ENCODE measurements at regions not wholly inside any gene's neighbourhood (a gene's known extent, or its start where the extent isn't known, plus 50 kb on each side); places are given as distances from the start of the nearest gene placed in this dataset.

GRCh38 chr11:121688860-121689614 is 236.3 kb upstream of the SORL1-AS1 start:
- peak overlapping the region; percentile 8 to 80; a peak in 2 of 4 replicates for H3K27ac ChIP-seq (ENCODE audit: low read depth in 2 of 2, low read length in 1 of 2)
- H3K9ac ChIP-seq: no peak overlapping the region
- H3F3A ChIP-seq (replicated peaks; ENCODE audit: insufficient read depth): no peaks in the 10 kb centered on the region
- no peaks in the 10 kb centered on the region for H3K9me2 ChIP-seq
- POLR2A ChIA-PET: no interaction called here
- H4K20me1 ChIP-seq (ENCODE audit: insufficient read depth): no peaks in the 10 kb centered on the region
- 71% methylated on average over 8 of the region's 8 CpGs for WGBS (ENCODE audit: low lambda C conversion rate)
- H3K4me2 ChIP-seq: no peak overlapping the region
- no peak for DNase-seq
- TF ChIP-seq EP300 (IDR thresholded peaks at IDR 0.05; ENCODE audit: borderline replicate concordance in 1 of 2, low read depth in 1 of 2, low read length in 1 of 2): peak in 1 of 2 experiments; percentile 29; a peak in 1 of 4 replicates
- TF ChIP-seq JUND (IDR thresholded peaks at IDR 0.05): no peak
- H3K36me3 ChIP-seq (replicated peaks in 1 of 2; ENCODE audit: control insufficient read depth in 1 of 2, insufficient read depth in 2 of 2, low read length in 1 of 2): no peaks in the 10 kb centered on the region
- CTCF ChIA-PET: interaction anchor here (1.0 kb wide), 1 partner anchor 33 kb away, joined by 3 read pairs; no protein-coding TSS in a partner anchor
- H2AFZ ChIP-seq (ENCODE audit: low read depth): 0 out of 2 replicates have a peak overlapping the region, but pooled peaks have one; percentile 25
- no peaks in the 10 kb centered on the region for H3K9me3 ChIP-seq
- H3K4me3 ChIP-seq (ENCODE audit: low read depth in 2 of 2, low read length in 1 of 2): no peak overlapping the region
- H3K4me1 ChIP-seq (ENCODE audit: control insufficient read depth in 1 of 2, insufficient read depth in 2 of 2, low read depth in 1 of 2, low read length in 1 of 2): peaks cover 0 to 9% of the 10 kb centered on the region in 2 experiments; a peak in 1 of 4 replicates
- H3K79me2 ChIP-seq (ENCODE audit: insufficient read depth): no peaks in the 10 kb centered on the region
- no peaks in the 10 kb centered on the region for H3K27me3 ChIP-seq (ENCODE audit: insufficient read depth)

- Histone ChIP-seq H3K4me2 (no peak overlapping the region), H3K4me1 (ENCODE audit: control insufficient read depth in 1 of 2, insufficient read depth in 2 of 2, low read depth in 1 of 2, low read length in 1 of 2) (peaks cover 0 to 9% of the 10 kb centered on the region in 2 experiments; a peak in 1 of 4 replicates), H4K20me1 (ENCODE audit: insufficient read depth) (no peaks in the 10 kb centered on the region), H3K9me2 (no peaks in the 10 kb centered on the region), H3K79me2 (ENCODE audit: insufficient read depth) (no peaks in the 10 kb centered on the region), H2AFZ (ENCODE audit: low read depth) (0 out of 2 replicates have a peak overlapping the region, but pooled peaks have one; percentile 33), H3K36me3 (replicated peaks in 1 of 2; ENCODE audit: control insufficient read depth in 1 of 2, insufficient read depth in 2 of 2, low read length in 1 of 2) (no peaks in the 10 kb centered on the region), H3K9ac (no peak overlapping the region), H3K27ac (ENCODE audit: low read depth in 2 of 2, low read length in 1 of 2) (peak overlapping the region in 1 of 2 experiments; percentile 80; a peak in 3 of 4 replicates), H3F3A (replicated peaks; ENCODE audit: insufficient read depth) (no peaks in the 10 kb centered on the region), H3K27me3 (ENCODE audit: insufficient read depth) (no peaks in the 10 kb centered on the region), H3K4me3 (ENCODE audit: low read depth in 2 of 2, low read length in 1 of 2) (no peak overlapping the region), H3K9me3 (no peaks in the 10 kb centered on the region)
- CTCF ChIA-PET: interaction anchor here (1.0 to 1.5 kb wide), 2 partner anchors 14 to 34 kb away, joined by 3 read pairs; no protein-coding TSS in a partner anchor
- TF ChIP-seq CHD2 (IDR thresholded peaks at IDR 0.05; ENCODE audit: low read length, partially characterized antibody): no peak
- TF ChIP-seq RAD21 (IDR thresholded peaks at IDR 0.05; ENCODE audit: low read length): no peak
- no peak for TF ChIP-seq TEAD4 (IDR thresholded peaks at IDR 0.05; ENCODE audit: borderline replicate concordance, insufficient read depth)
- peak; percentile 41; the same call in 1 of the 2 replicates for TF ChIP-seq PBX3 (IDR thresholded peaks at IDR 0.05)
- TF ChIP-seq MAX (IDR thresholded peaks at IDR 0.05; ENCODE audit: low read depth): 0 out of 2 replicates have a peak, but pooled peaks have one; percentile 39
- TF ChIP-seq TCF12 (IDR thresholded peaks at IDR 0.05): 0 out of 2 replicates have a peak, but pooled peaks have one; percentile 18
- no peak for TF ChIP-seq FOXM1 (IDR thresholded peaks at IDR 0.05; ENCODE audit: low read depth)
- no peak for TF ChIP-seq YY1 (IDR thresholded peaks at IDR 0.05; ENCODE audit: low read depth)
- DNase-seq: no peak
- 51% methylated on average over 3 of the region's 5 CpGs for WGBS (ENCODE audit: low lambda C conversion rate)
- POLR2A ChIA-PET: interaction anchor here (0.6 kb wide), 1 partner anchor 16 kb away, joined by 4 read pairs; no protein-coding TSS in a partner anchor
Measured at GRCh38 chr11:121688055-121688491, 235.3 kb upstream of the SORL1-AS1 start.
